GM18873 (cell line): ENCODE measurements at regions not wholly inside any gene's neighbourhood (a gene's known extent, or its start where the extent isn't known, plus 50 kb on each side); places are given as distances from the start of the nearest gene placed in this dataset.

ENCODE experiments used
- ATAC-seq: cut with Tn5 transposase; IDR thresholded peaks from one replicate; pipeline ENCODE4 v1.9.1; 2021; ENCODE audit warnings: mild to moderate bottlenecking, moderate library complexity, moderate number of reproducible peaks; ENCODE audit not compliant: unreplicated experiment, low FRiP score

GRCh38 chr5:173716058-173716682 is 99.7 kb upstream of the BOD1 start:
- ATAC-seq: no peak

- ATAC-seq: no peak
These were observed 101.5 kb upstream of the BOD1 start for GRCh38 chr5:173717959-173718358.

DNA sequence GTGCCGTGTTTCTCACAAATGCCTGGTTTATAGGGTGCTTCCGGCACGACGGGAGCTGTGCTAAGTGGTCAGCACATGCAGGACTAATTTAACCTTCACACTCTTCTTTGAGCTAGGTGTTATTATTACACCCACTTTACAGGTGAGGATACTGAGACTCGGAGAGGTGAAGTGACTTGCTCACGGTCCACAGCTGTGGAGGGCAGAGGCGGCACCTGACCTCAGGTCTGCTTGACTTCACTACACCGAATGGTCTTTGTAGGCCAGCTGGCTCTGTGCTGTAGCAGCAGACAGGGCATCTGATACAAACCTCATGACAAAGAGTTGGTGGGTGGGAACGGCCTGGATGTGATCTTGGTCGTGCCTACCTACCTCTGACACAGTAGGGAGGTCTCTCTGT is 102.0 kb upstream of the BOD1 start:
- ATAC-seq: no peak

DNA sequence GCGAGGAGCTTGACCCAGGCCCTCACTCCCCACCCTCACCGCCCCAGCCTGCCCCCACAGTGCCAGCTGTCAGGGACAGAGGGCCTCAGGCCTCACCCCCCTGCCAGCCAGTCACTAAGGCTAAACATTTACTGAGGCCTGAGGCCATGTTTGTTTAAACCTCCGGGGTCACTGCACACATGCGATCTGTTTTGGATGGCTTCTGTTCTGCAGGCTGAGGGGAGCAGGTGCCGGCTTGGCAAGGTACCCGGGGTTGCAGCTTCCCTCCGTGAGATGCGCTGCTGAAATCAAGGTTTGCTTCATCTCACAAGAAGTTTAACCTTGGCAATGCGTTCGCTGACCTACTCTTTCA is 103.3 kb upstream of the BOD1 start:
- no peak for ATAC-seq

- no peak for ATAC-seq
These were observed 104.0 kb upstream of the BOD1 start for GRCh38 chr5:173720286-173720952.

- ATAC-seq: no peak
These were observed 104.6 kb upstream of the BOD1 start for GRCh38 chr5:173720953-173721600.

GRCh38 chr5:173721601-173722232 is 105.3 kb upstream of the BOD1 start:
- ATAC-seq: no peak

- no peak for ATAC-seq
These were observed 110.6 kb upstream of the BOD1 start for GRCh38 chr5:173726846-173727557.

GRCh38 chr5:173727839-173728778 is 111.7 kb upstream of the BOD1 start:
- no peak for ATAC-seq

- ATAC-seq: no peak
These were observed 112.8 kb upstream of the BOD1 start for GRCh38 chr5:173729079-173729765.

- ATAC-seq: no peak
These were observed 114.3 kb upstream of the BOD1 start for GRCh38 chr5:173730632-173731298.

GRCh38 chr5:173733021-173733420 is 116.6 kb upstream of the BOD1 start:
- ATAC-seq: no peak

- no peak for ATAC-seq
These were observed 117.0 kb upstream of the BOD1 start for GRCh38 chr5:173733425-173733824.

DNA sequence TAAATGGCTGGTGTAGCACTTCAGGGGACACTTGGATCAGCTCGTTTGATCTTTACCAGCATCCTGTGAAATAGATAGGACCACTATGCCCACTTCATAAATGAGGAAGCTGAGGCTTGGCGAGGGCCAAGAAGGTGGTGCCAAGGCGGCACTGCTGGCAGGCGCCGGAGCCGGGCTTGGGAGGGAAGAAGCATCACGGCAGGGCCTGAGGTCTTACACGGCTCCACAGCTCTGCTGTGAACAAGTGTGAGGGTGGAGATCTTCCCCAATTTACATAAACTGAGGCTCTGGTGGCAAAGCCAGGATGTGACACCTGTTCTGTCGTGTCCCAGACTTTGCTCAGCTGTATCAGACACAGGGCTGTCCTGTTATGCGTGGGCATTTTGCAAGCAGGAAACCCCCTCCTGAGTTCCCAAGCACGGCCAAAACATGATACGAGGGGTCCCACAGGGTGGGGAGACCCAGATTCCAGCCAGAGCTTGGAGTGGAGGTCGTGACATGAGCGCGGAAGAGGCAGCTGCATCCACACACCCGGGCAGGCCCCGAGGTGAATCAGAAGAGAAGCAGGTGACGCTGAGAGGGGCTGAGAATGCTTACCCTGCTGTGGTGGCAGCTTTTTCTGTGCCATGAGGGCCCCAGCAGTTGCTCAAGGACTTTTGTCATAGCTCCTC is 117.5 kb upstream of the BOD1 start:
- no peak for ATAC-seq

DNA sequence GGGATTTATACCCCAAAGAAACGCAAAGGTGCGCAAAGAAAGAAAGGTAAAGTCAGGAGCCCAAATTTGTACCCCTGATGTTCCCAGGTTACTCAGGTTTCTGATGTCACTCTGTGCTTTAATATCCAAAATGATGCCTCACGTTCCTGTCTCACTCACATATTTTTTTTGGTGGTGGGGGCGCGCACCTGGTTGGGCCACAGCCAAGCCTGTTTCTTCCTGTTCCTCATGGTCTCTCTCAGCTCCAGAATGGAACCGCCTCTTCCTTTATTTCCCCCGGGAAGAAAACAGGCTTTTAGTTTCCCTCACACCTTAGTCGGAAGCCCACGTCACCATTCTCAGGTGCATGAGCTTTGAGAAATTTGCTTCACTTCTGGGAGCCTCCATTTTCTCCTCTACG is 118.3 kb upstream of the BOD1 start:
- ATAC-seq: no peak

GRCh38 chr5:173735184-173735583 is 118.7 kb upstream of the BOD1 start:
- no peak for ATAC-seq

DNA sequence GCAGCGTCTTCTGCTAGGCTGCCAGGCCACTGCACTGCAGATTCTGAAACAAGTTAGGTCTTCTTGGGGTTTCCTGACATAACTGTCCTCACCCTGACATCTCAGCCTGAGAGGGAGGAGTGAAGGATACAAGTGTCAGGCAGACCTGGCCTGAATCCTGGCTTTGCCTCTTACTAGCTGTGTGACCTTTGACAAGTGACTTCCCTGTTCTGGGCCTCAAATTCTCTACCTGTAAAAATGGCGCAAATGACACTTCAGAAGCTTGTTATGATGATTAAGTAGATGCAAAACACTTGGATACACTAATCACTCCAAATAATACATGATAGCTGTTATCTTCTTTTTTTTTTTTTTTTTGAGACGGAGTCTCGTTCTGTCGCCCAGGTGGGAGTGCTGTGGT is 119.2 kb upstream of the BOD1 start:
- no peak for ATAC-seq

DNA sequence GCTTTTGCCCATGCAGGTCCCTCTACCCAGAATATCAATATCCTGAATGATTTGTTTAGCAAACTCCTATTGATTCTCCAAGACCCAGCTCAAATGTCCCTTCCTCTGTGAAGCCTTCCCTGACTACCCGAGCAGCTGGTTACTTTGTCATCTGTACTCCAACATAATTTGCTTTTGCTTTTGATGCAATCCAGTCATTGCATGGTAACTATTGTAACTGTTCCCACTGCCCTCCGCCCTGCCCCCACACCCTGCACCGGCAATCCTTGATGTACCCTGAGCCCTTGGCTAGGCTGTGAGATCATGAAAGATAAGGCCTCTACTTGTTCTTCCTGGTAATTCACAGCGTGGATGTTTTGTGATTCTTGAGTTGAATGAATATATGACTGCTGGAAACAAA is 119.9 kb upstream of the BOD1 start:
- ATAC-seq: no peak
